IPS DF 6.9 (cell line): ENCODE measurements at regions not wholly inside any gene's neighbourhood (a gene's known extent, or its start where the extent isn't known, plus 50 kb on each side); places are given as distances from the start of the nearest gene placed in this dataset.

Source experiments
- DNase-seq: peaks from one replicate; pipeline ENCODE4 v3.0.0-alpha.2; 2013; ENCODE audit warnings: low read depth, low spot score
- H3K27ac ChIP-seq: one replicate; pipeline ENCODE4 v1.5.1; 2013; ENCODE audit warnings: low read length, control low read depth
- H3K27me3 ChIP-seq: 2 replicates; pipeline ENCODE4 v1.6.1; 2013; ENCODE audit warnings: mild to moderate bottlenecking, low read length; ENCODE audit not compliant: control insufficient read depth, insufficient read depth
- H3K36me3 ChIP-seq: 2 replicates; pipeline ENCODE4 v1.6.1; 2013; ENCODE audit warnings: low read length; ENCODE audit not compliant: control insufficient read depth, insufficient read depth
- H3K4me1 ChIP-seq: 2 replicates; pipeline ENCODE4 v1.6.1; 2013; ENCODE audit warnings: low read length; ENCODE audit not compliant: control insufficient read depth, insufficient read depth
- H3K4me3 ChIP-seq: 2 replicates; pipeline ENCODE4 v1.5.1; 2013; ENCODE audit warnings: mild to moderate bottlenecking, low read length
- H3K9me3 ChIP-seq: 2 replicates; pipeline ENCODE4 v1.6.1; 2013; ENCODE audit warnings: low read length, inconsistent platforms; ENCODE audit not compliant: control insufficient read depth, insufficient read depth
- WGBS: extraction: QIAGEN DNeasy Blood & Tissue Kit; methylation state at CpG from one replicate; pipeline ENCODE4 v1.1.7; 2013; ENCODE audit warnings: mixed read lengths, missing lambda C conversion rate; ENCODE audit not compliant: insufficient read length, insufficient coverage; 5-methylcytosine and 5-hydroxymethylcytosine counted together

DNA sequence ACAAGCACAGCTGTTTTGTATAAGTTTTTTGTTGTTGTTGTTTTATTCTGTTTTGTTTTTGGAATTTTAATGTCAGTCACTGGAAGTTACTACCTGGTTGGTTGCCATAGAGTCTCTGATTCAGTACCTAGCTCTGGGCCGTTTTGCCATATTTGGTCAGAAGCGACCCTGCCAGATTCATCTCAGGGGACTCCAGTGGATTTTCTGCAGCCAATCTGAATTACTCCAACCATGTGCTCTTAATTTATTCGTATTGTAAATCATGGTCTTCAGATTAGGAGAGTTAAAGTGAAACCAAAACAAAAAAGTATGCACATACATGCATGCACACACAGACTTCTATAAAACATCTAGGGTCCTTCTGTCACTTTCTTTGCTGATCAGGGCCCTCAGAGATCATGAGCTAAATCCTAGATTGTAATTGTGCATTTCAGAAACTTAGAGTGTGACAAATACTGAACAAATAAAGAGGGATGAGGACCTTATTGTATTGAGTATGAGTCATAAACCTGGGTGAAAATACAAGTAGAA is 317.4 kb upstream of the UBE2E3 start:
- no peak overlapping the region for H3K27ac ChIP-seq
- no peaks in the 10 kb centered on the region for H3K4me1 ChIP-seq
- no CpG with 5 or more reads among the region's 3 CpGs for WGBS
- no peak for DNase-seq
- no peaks in the 10 kb centered on the region for H3K9me3 ChIP-seq
- H3K4me3 ChIP-seq: no peak overlapping the region
- no peaks in the 10 kb centered on the region for H3K27me3 ChIP-seq
- H3K36me3 ChIP-seq: no peaks in the 10 kb centered on the region

GRCh38 chr2:180662521-180662920 is 317.9 kb upstream of the UBE2E3 start:
- no peaks in the 10 kb centered on the region for H3K27me3 ChIP-seq
- H3K4me3 ChIP-seq: no peak overlapping the region
- WGBS: no CpG with 5 or more reads among the region's 1 CpG
- no peak overlapping the region for H3K27ac ChIP-seq
- no peak for DNase-seq
- H3K9me3 ChIP-seq: no peaks in the 10 kb centered on the region
- no peaks in the 10 kb centered on the region for H3K36me3 ChIP-seq
- no peaks in the 10 kb centered on the region for H3K4me1 ChIP-seq

- Histone ChIP-seq H3K4me1 (no peaks in the 10 kb centered on the region), H3K9me3 (no peaks in the 10 kb centered on the region), H3K36me3 (no peaks in the 10 kb centered on the region), H3K27ac (no peak overlapping the region), H3K27me3 (no peaks in the 10 kb centered on the region), H3K4me3 (no peak overlapping the region)
- WGBS: no CpG with 5 or more reads among the region's 1 CpG
- no peak for DNase-seq
Measured at GRCh38 chr2:180661686-180662030, 318.7 kb upstream of the UBE2E3 start.

DNA sequence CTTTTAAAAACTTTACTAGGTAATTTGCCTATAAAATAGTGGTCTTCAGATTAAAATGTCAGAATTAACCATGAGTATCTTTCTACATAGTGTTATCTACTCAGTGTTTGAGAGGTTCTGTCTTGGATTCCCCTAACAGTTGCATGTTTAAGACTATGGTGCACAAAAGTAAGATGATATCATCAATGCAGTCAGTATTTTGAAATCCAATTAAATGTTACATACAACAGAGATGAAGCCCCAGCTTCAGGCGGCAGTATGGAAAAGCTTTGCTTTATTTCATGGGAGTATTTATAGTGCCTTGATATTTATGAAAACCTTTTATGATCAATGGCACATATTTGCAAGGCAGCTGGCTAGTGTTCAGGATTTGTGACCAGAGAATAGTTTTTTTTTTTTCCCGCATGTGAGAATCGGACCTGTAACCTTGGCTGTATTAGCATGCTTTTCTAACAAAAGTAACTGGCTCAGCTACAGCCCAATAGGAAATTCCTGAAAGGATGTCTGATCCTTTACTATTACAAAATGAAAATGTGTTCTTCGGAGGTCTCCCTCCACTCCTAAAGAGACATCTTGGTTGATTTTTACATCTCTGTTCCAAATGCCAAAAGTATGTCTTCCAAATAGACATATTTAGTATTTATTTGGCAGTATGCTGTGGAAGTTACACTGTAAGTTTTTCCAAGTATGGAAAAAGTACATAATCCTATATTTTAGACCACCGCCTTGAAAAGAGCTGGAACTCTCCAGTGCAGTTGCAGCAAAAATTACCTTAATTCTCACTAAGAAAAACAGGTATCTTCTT is 319.3 kb upstream of the UBE2E3 start:
- H3K27ac ChIP-seq: no peak overlapping the region
- no peaks in the 10 kb centered on the region for H3K9me3 ChIP-seq
- H3K36me3 ChIP-seq: no peaks in the 10 kb centered on the region
- H3K4me1 ChIP-seq: no peaks in the 10 kb centered on the region
- H3K4me3 ChIP-seq: no peak overlapping the region
- H3K27me3 ChIP-seq: no peaks in the 10 kb centered on the region
- WGBS: no CpG with 5 or more reads among the region's 5 CpGs
- no peak for DNase-seq

DNA sequence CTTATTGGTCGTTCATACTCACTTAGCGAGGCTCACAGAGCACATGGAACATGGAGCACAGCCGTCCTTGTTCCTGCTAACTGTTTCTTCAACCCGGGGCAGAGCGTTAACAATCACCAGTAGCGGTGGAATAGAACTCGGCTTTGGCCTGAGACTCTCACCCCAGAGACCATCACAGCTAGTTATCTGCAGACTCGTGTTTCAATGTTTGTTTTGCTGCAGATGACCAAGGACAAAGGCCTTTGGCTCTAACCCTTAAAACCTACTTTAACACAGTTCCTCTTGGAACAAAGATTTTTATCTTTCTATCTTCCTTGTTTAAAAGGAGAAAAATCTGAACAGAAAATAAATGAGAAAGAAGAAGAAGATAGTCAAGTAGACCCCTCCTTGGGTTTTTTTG is 320.2 kb upstream of the UBE2E3 start:
- Histone ChIP-seq H3K27me3 (no peaks in the 10 kb centered on the region), H3K36me3 (no peaks in the 10 kb centered on the region), H3K4me1 (no peaks in the 10 kb centered on the region), H3K9me3 (no peaks in the 10 kb centered on the region), H3K4me3 (no peak overlapping the region), H3K27ac (no peak overlapping the region)
- DNase-seq: no peak
- no CpG with 5 or more reads among the region's 8 CpGs for WGBS

DNA sequence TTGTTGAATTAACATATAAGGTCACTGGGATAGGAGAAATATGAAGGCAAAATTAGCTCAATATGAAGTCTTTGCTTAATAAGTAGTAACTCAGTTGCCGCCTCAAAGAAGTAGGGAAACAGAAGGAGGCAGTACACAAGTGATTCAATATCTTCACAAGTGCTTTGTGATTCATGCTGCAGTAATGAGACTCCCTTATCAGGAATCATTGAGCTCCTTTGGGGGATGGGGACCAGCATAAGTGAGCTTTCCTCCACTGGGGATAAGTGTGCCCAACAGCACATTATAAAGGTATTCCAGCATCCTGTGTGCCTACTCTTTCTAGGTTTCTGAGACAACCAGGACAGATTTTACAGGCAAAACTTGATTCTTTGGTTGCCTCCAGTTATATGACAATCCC is 323.4 kb upstream of the UBE2E3 start:
- H3K27ac ChIP-seq: no peak overlapping the region
- H3K9me3 ChIP-seq: no peaks in the 10 kb centered on the region
- H3K4me3 ChIP-seq: no peak overlapping the region
- no peaks in the 10 kb centered on the region for H3K4me1 ChIP-seq
- WGBS: no CpG with 5 or more reads among the region's 1 CpG
- H3K27me3 ChIP-seq: no peaks in the 10 kb centered on the region
- DNase-seq: no peak
- H3K36me3 ChIP-seq: no peaks in the 10 kb centered on the region

GRCh38 chr2:180656455-180656847 is 324.0 kb upstream of the UBE2E3 start:
- H3K27me3 ChIP-seq: no peaks in the 10 kb centered on the region
- no peak overlapping the region for H3K27ac ChIP-seq
- no peaks in the 10 kb centered on the region for H3K4me1 ChIP-seq
- H3K9me3 ChIP-seq: no peaks in the 10 kb centered on the region
- no peak for DNase-seq
- WGBS: no CpG with 5 or more reads among the region's 1 CpG
- H3K4me3 ChIP-seq: no peak overlapping the region
- no peaks in the 10 kb centered on the region for H3K36me3 ChIP-seq

- Histone ChIP-seq H3K27ac (no peak overlapping the region), H3K4me3 (no peak overlapping the region), H3K4me1 (no peaks in the 10 kb centered on the region), H3K27me3 (no peaks in the 10 kb centered on the region), H3K9me3 (no peaks in the 10 kb centered on the region), H3K36me3 (no peaks in the 10 kb centered on the region)
- no CpG with 5 or more reads among the region's 1 CpG for WGBS
- DNase-seq: no peak
Measured at GRCh38 chr2:180655842-180656454, 324.5 kb upstream of the UBE2E3 start.

- no peaks in the 10 kb centered on the region for H3K27me3 ChIP-seq
- H3K4me1 ChIP-seq: no peaks in the 10 kb centered on the region; the same call in 1 of the 2 replicates
- no peak overlapping the region for H3K27ac ChIP-seq
- no peaks in the 10 kb centered on the region for H3K9me3 ChIP-seq
- H3K36me3 ChIP-seq: no peaks in the 10 kb centered on the region
- no CpG with 5 or more reads among the region's 2 CpGs for WGBS
- DNase-seq: no peak
- no peak overlapping the region for H3K4me3 ChIP-seq
Measured at GRCh38 chr2:180655393-180655792, 325.0 kb upstream of the UBE2E3 start.

- Histone ChIP-seq H3K27ac (no peak overlapping the region), H3K4me3 (no peak overlapping the region), H3K9me3 (no peaks in the 10 kb centered on the region), H3K4me1 (no peaks in the 10 kb centered on the region; the same call in 1 of the 2 replicates), H3K36me3 (no peaks in the 10 kb centered on the region), H3K27me3 (no peaks in the 10 kb centered on the region)
- no peak for DNase-seq
Measured at GRCh38 chr2:180653481-180653880, 326.9 kb upstream of the UBE2E3 start.

DNA sequence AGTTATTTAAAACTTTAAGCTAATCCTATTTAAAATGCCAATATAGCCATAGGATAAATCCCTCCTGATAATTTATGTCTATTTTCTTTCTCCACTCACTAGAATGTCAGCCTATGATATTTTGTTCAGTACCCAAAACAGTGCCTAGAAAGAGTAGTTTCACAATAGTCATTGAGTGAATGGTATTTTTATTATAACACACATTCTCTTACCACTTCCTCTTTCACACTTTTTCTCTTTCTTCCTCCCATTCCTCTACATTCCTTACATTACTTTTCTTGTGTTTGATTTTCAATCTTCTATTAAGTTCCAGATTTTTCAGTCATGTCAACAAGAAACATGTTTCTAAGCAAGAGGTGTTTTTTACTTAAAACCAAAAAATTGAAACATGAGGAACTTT is 327.6 kb upstream of the UBE2E3 start:
- no peaks in the 10 kb centered on the region for H3K36me3 ChIP-seq
- H3K27ac ChIP-seq: no peak overlapping the region

More for the DNA sequence above, 327.6 kb upstream of the UBE2E3 start:
- no peaks in the 10 kb centered on the region for H3K27me3 ChIP-seq
- H3K9me3 ChIP-seq: no peaks in the 10 kb centered on the region
- H3K4me1 ChIP-seq: no peaks in the 10 kb centered on the region; the same call in 1 of the 2 replicates
- no peak overlapping the region for H3K4me3 ChIP-seq
- no peak for DNase-seq
